GM21447 (cell line): ENCODE measurements at regions not wholly inside any gene's neighbourhood (a gene's known extent, or its start where the extent isn't known, plus 50 kb on each side); places are given as distances from the start of the nearest gene placed in this dataset.

Experiments
- ATAC-seq: cut with Tn5 transposase; IDR thresholded peaks from one replicate; pipeline ENCODE4 v1.9.1; 2021; ENCODE audit not compliant: unreplicated experiment

GRCh38 chr18:43570593-43570992 lies 293.3 kb upstream of the SYT4 start:
- ATAC-seq, result no peak

GRCh38 chr18:43571078-43571689 lies 293.9 kb upstream of the SYT4 start:
- peak; percentile 71 for ATAC-seq

- ATAC-seq, result peak; percentile 60
Measured at GRCh38 chr18:43572163-43572562, 294.9 kb upstream of the SYT4 start.

- ATAC-seq, result no peak
Measured at GRCh38 chr18:43574974-43575373, 297.7 kb upstream of the SYT4 start.

GRCh38 chr18:43578211-43578610 lies 300.9 kb upstream of the SYT4 start:
- ATAC-seq, result no peak

- no peak for ATAC-seq
Measured at GRCh38 chr18:43578706-43579105, 301.4 kb upstream of the SYT4 start.

- no peak for ATAC-seq
Measured at GRCh38 chr18:43581936-43582519, 304.7 kb upstream of the SYT4 start.

- ATAC-seq, result peak; percentile 66
Measured at GRCh38 chr18:43587538-43588153, 310.4 kb upstream of the SYT4 start.

GRCh38 chr18:43588838-43589237 lies 311.5 kb upstream of the SYT4 start:
- no peak for ATAC-seq

- ATAC-seq, result no peak
Measured at GRCh38 chr18:43589611-43590151, 312.4 kb upstream of the SYT4 start.

GRCh38 chr18:43590182-43590903 lies 313.1 kb upstream of the SYT4 start:
- ATAC-seq, result no peak

GRCh38 chr18:43592269-43592668 lies 315.0 kb upstream of the SYT4 start:
- ATAC-seq, result no peak

- peak; percentile 74 for ATAC-seq
Measured at GRCh38 chr18:43596105-43596712, 318.9 kb upstream of the SYT4 start.

GRCh38 chr18:43601432-43601831 lies 324.1 kb upstream of the SYT4 start:
- ATAC-seq, result no peak

GRCh38 chr18:43605224-43605623 lies 327.9 kb upstream of the SYT4 start:
- ATAC-seq, result no peak

GRCh38 chr18:43606795-43607194 lies 329.5 kb upstream of the SYT4 start:
- ATAC-seq, result no peak

GRCh38 chr18:43620936-43621335 lies 343.6 kb upstream of the SYT4 start:
- ATAC-seq, result no peak

GRCh38 chr18:43622024-43622423 lies 344.7 kb upstream of the SYT4 start:
- ATAC-seq, result no peak

GRCh38 chr18:43625582-43625981 lies 348.3 kb upstream of the SYT4 start:
- ATAC-seq, result no peak

GRCh38 chr18:43627848-43628530 lies 350.7 kb upstream of the SYT4 start:
- no peak for ATAC-seq

- ATAC-seq, result no peak
Measured at GRCh38 chr18:43634994-43635393, 357.7 kb upstream of the SYT4 start.
